ENCODE measurements at regions not wholly inside any gene's neighbourhood (a gene's known extent, or its start where the extent isn't known, plus 50 kb on each side); places are given as distances from the start of the nearest gene placed in this dataset.

GRCh38 chr4:23710298-23710697 is 179.5 kb downstream of the PPARGC1A start:
- no peak for TF ChIP-seq POLR2A (IDR thresholded peaks at IDR 0.05; ENCODE audit: low read length)
- TF ChIP-seq GATA1 (IDR thresholded peaks at IDR 0.05; ENCODE audit: low read depth, low read length) = no peak

All from erythroblast (primary cell).